Gastrocnemius medialis (tissue), 4 donors: ENCODE measurements at regions not wholly inside any gene's neighbourhood (a gene's known extent, or its start where the extent isn't known, plus 50 kb on each side); places are given as distances from the start of the nearest gene placed in this dataset.

Experiments
- ATAC-seq, 2 donors: fragments of 150-250 bp; one replicate each; pipeline ENCODE4 v1.9.1; 2016
- DNase-seq, 2 donors: peaks; one replicate each; pipeline ENCODE4 v3.0.0-alpha.2; 2019
- H3K27ac ChIP-seq, 4 donors: fragments of 200-600 bp; sonication (generic); 1 replicate in 1 of 4; 2 replicates in 3 of 4; pipeline ENCODE4 v1.5.1; 2016 to 2018; ENCODE audit warnings: mild to moderate bottlenecking in 2 of 4, moderate library complexity in 1 of 4
- H3K27me3 ChIP-seq, 3 donors: fragments of 200-600 bp; sonication (generic) in 2 of 3; 1 replicate in 1 of 3; 2 replicates in 2 of 3; pipeline versions ENCODE4 v1.5.1 to v1.6.0; 2016 to 2019; ENCODE audit warnings: mild to moderate bottlenecking in 1 of 3, moderate library complexity in 1 of 3
- H3K36me3 ChIP-seq, 2 donors: fragments of 200-600 bp; sonication (generic) in 1 of 2; one replicate each; pipeline ENCODE4 v1.5.1; 2017 to 2018
- H3K4me1 ChIP-seq, 2 donors: fragments of 200-600 bp; sonication (generic) in 1 of 2; one replicate each; pipeline ENCODE4 v1.5.1; 2016 to 2017; ENCODE audit warnings: mild to moderate bottlenecking in 2 of 2
- H3K4me3 ChIP-seq, 4 donors: fragments of 200-600 bp; sonication (generic) in 3 of 4; 1 replicate in 1 of 4; 2 replicates in 3 of 4; pipeline ENCODE4 v1.5.1; 2016 to 2019; ENCODE audit warnings: mild to moderate bottlenecking in 2 of 4
- H3K9me3 ChIP-seq, 3 donors: fragments of 200-600 bp; sonication (generic) in 2 of 3; 1 replicate in 1 of 3; 2 replicates in 2 of 3; pipeline ENCODE4 v1.5.1; 2016 to 2019
- CTCF ChIP-seq, 5 experiments: fragments of 450-650 bp in 3 of 5; fragments of 200-600 bp in 2 of 5; sonication (generic) in 2 of 5; IDR thresholded peaks in 4 of 5; conservative IDR thresholded peaks in 1 of 5; 1 replicate in 4 of 5; 2 replicates in 1 of 5; pipeline ENCODE4 v1.5.1; 2016 to 2019; ENCODE audit warnings: antibody characterized with exemption in 5 of 5, mild to moderate bottlenecking in 3 of 5, moderate library complexity in 3 of 5
- POLR2A ChIP-seq, 2 donors: fragments of 450-650 bp; IDR thresholded peaks; one replicate each; pipeline ENCODE4 v1.6.1; 2017; ENCODE audit warnings: antibody characterized with exemption in 2 of 2, mild to moderate bottlenecking in 2 of 2, moderate library complexity in 2 of 2
- in situ Hi-C, 4 donors: fragments of 200-750 bp; cut with MboI; loops; one replicate each; pipeline versions ENCODE4 v1.15.0 to v1.8.0; 2017; ENCODE audit warnings: low sequenced_read_pairs in 4 of 4
- intact Hi-C: fragments of 100-400 bp; cut with DNase I; formaldehyde crosslinking; loops from one replicate; pipeline ENCODE4 v1.15.1; 2023; ENCODE audit warnings: low total_unique reads

- no peaks in the 10 kb centered on the region for H3K9me3 ChIP-seq
- H3K36me3 ChIP-seq: no peaks in the 10 kb centered on the region
- no peaks in the 10 kb centered on the region for H3K27me3 ChIP-seq
- no peak for DNase-seq
- ATAC-seq: no peak
- no peak for TF ChIP-seq CTCF (IDR thresholded peaks at IDR 0.05 in 4 of 5, conservative IDR thresholded peaks at IDR 0.05 in 1 of 5)
- TF ChIP-seq POLR2A (IDR thresholded peaks at IDR 0.05): no peak
- no peak overlapping the region for H3K4me3 ChIP-seq
- H3K4me1 ChIP-seq: no peaks in the 10 kb centered on the region
- H3K27ac ChIP-seq: no peak overlapping the region
- in situ Hi-C loops (no loop called here), intact Hi-C loops (no loop called here)
Measured at GRCh38 chr9:26695298-26695622, 197.3 kb downstream of the CAAP1 start.

- H3K9me3 ChIP-seq: no peaks in the 10 kb centered on the region
- no peak overlapping the region for H3K27ac ChIP-seq
- TF ChIP-seq POLR2A (IDR thresholded peaks at IDR 0.05): no peak
- no peak for TF ChIP-seq CTCF (IDR thresholded peaks at IDR 0.05 in 4 of 5, conservative IDR thresholded peaks at IDR 0.05 in 1 of 5)
- DNase-seq (no peak), ATAC-seq (no peak)
- intact Hi-C loops (no loop called here), in situ Hi-C loops (no loop called here)
- no peaks in the 10 kb centered on the region for H3K27me3 ChIP-seq
- H3K4me3 ChIP-seq: no peak overlapping the region
- H3K36me3 ChIP-seq: no peaks in the 10 kb centered on the region
- H3K4me1 ChIP-seq: no peaks in the 10 kb centered on the region
Measured at GRCh38 chr9:26694381-26695297, 198.0 kb downstream of the CAAP1 start.

- ATAC-seq (no peak), DNase-seq (no peak)
- Histone ChIP-seq H3K27me3 (no peaks in the 10 kb centered on the region), H3K4me1 (no peaks in the 10 kb centered on the region), H3K36me3 (no peaks in the 10 kb centered on the region), H3K27ac (no peak overlapping the region), H3K4me3 (no peak overlapping the region), H3K9me3 (no peaks in the 10 kb centered on the region)
- TF ChIP-seq POLR2A (IDR thresholded peaks at IDR 0.05) (no peak), CTCF (IDR thresholded peaks at IDR 0.05 in 4 of 5, conservative IDR thresholded peaks at IDR 0.05 in 1 of 5) (no peak)
- intact Hi-C loops (no loop called here), in situ Hi-C loops (no loop called here)
Measured at GRCh38 chr9:26689041-26689440, 203.6 kb downstream of the CAAP1 start.

- no peak for ATAC-seq
- no peak for DNase-seq
- in situ Hi-C loops: no loop called here
- no peaks in the 10 kb centered on the region for H3K27me3 ChIP-seq
- H3K36me3 ChIP-seq: no peaks in the 10 kb centered on the region
- no peaks in the 10 kb centered on the region for H3K9me3 ChIP-seq
- no peak overlapping the region for H3K27ac ChIP-seq
- intact Hi-C loops: no loop called here
- no peak overlapping the region for H3K4me3 ChIP-seq
- H3K4me1 ChIP-seq: no peaks in the 10 kb centered on the region
- TF ChIP-seq CTCF (IDR thresholded peaks at IDR 0.05 in 4 of 5, conservative IDR thresholded peaks at IDR 0.05 in 1 of 5) (no peak), POLR2A (IDR thresholded peaks at IDR 0.05) (no peak)
Measured at GRCh38 chr9:26687421-26687820, 205.2 kb downstream of the CAAP1 start.

GRCh38 chr9:26685818-26686217, 206.8 kb downstream of the CAAP1 start:
- Histone ChIP-seq H3K9me3 (no peaks in the 10 kb centered on the region), H3K27me3 (no peaks in the 10 kb centered on the region), H3K4me3 (no peak overlapping the region), H3K4me1 (no peaks in the 10 kb centered on the region), H3K27ac (no peak overlapping the region), H3K36me3 (no peaks in the 10 kb centered on the region)
- in situ Hi-C loops (no loop called here), intact Hi-C loops (no loop called here)
- DNase-seq (no peak), ATAC-seq (no peak)
- TF ChIP-seq POLR2A (IDR thresholded peaks at IDR 0.05): no peak
- TF ChIP-seq CTCF (IDR thresholded peaks at IDR 0.05 in 4 of 5, conservative IDR thresholded peaks at IDR 0.05 in 1 of 5): no peak
